Lung (tissue), 11 donors: ENCODE measurements at regions not wholly inside any gene's neighbourhood (a gene's known extent, or its start where the extent isn't known, plus 50 kb on each side); places are given as distances from the start of the nearest gene placed in this dataset.

Experiments used
- ATAC-seq: fragments of 200-7000 bp; cut with Tn5 transposase; one replicate; pipeline ENCODE4 v1.9.1; 2020; ENCODE audit warnings: moderate number of reproducible peaks; ENCODE audit not compliant: insufficient read depth, low FRiP score
- DNase-seq, 3 donors: peaks; one replicate each; pipeline ENCODE4 v3.0.0-alpha.2; 2013 to 2017
- H3K27ac ChIP-seq, 2 donors: one replicate each; pipeline ENCODE4 v1.5.1; 2013; ENCODE audit warnings: mild to moderate bottlenecking in 2 of 2, moderate library complexity in 2 of 2, control low read depth in 1 of 2, inconsistent platforms in 1 of 2, low read depth in 1 of 2, low read length in 1 of 2
- H3K27me3 ChIP-seq, 3 donors: one replicate each; pipeline ENCODE4 v1.5.1; 2013; ENCODE audit warnings: low read length in 2 of 3; ENCODE audit not compliant: control insufficient read depth in 3 of 3, insufficient read depth in 3 of 3
- H3K36me3 ChIP-seq, 4 donors: one replicate each; pipeline ENCODE4 v1.5.1; 2013; ENCODE audit warnings: low read length in 4 of 4, mild to moderate bottlenecking in 1 of 4, moderate library complexity in 1 of 4; ENCODE audit not compliant: control insufficient read depth in 4 of 4, insufficient read depth in 4 of 4
- H3K4me1 ChIP-seq, 5 donors: one replicate each; pipeline ENCODE4 v1.5.1; 2013; ENCODE audit warnings: low read length in 5 of 5, mild to moderate bottlenecking in 2 of 5, moderate library complexity in 1 of 5; ENCODE audit not compliant: control insufficient read depth in 5 of 5, insufficient read depth in 5 of 5
- H3K4me3 ChIP-seq: one replicate; pipeline ENCODE4 v1.5.1; 2013; ENCODE audit warnings: mild to moderate bottlenecking, control low read depth, moderate library complexity
- H3K9ac ChIP-seq, 2 donors: one replicate each; pipeline ENCODE4 v1.5.1; 2013; ENCODE audit warnings: low read length in 2 of 2, control low read depth in 1 of 2; ENCODE audit not compliant: insufficient read depth in 1 of 2
- H3K9me3 ChIP-seq, 4 donors: one replicate each; pipeline ENCODE4 v1.5.1; 2013; ENCODE audit warnings: low read length in 3 of 4, mild to moderate bottlenecking in 1 of 4, moderate library complexity in 1 of 4; ENCODE audit not compliant: control insufficient read depth in 4 of 4, insufficient read depth in 3 of 4
- WGBS, 2 donors: extraction: QIAGEN DNeasy Blood & Tissue Kit; methylation state at CpG; one replicate each; pipeline ENCODE4 v1.1.7; 2013; 5-methylcytosine and 5-hydroxymethylcytosine counted together
- TF ChIP-seq, protein P1 (sequence below): IDR thresholded peaks from 2 replicates; pipeline ENCODE4 v1.5.1; 2012; ENCODE audit warnings: mild to moderate bottlenecking; ENCODE audit errors: control extremely low read depth, extremely low read depth
- donor health status: control.
- donor health status: control.
- donor health status: Bipolar disorder and iron deficiency.
- donor health status: healthy.
- donor health status: DM: yes; HTN: yes; CAD: no.

DNA sequence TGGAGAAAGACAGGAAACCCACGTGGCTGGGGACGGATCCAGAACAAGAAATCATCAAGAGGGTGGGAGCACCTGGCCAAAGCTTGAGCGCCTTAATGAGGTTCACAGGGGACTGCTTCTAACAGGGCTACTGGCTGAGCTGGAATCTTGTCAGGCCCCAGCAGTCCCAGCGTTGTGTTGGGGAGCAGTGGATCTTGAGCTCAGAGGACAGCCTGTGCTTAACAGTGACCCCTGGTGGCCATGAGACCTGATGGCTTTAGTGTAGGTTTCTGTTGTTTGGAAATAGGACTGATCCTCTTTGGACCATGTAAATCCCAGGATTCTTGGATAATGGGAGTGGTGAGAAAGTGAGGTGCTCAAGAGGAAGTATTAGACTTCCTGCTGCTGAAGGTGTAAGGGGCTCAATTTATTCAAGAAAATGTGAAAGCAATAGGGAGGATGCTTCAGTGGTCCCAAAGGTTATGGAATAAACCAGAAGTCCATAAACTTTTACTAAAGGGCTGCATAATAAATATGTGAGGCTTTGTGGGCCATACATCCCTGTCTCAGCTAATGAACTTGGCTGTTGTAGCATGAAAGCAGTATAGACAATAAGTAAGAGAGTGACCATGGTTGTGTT is 216.2 kb downstream of the NFATC2 start:
- 55 to 56% methylated on average over 4 of the region's 4 CpGs for WGBS, 2 donors
- Histone ChIP-seq H3K4me1 (no peaks in the 10 kb centered on the region), H3K36me3 (no peaks in the 10 kb centered on the region), H3K9ac (no peak overlapping the region), H3K9me3 (peaks cover 0 to 4% (median 0%) of the 10 kb centered on the region in 4 donors), H3K27ac (no peak overlapping the region), H3K27me3 (no peaks in the 10 kb centered on the region), H3K4me3 (no peak overlapping the region)
- ATAC-seq (no peak), DNase-seq (peak; percentile 55 to 60 (median 58))
- TF ChIP-seq, protein P1, sequence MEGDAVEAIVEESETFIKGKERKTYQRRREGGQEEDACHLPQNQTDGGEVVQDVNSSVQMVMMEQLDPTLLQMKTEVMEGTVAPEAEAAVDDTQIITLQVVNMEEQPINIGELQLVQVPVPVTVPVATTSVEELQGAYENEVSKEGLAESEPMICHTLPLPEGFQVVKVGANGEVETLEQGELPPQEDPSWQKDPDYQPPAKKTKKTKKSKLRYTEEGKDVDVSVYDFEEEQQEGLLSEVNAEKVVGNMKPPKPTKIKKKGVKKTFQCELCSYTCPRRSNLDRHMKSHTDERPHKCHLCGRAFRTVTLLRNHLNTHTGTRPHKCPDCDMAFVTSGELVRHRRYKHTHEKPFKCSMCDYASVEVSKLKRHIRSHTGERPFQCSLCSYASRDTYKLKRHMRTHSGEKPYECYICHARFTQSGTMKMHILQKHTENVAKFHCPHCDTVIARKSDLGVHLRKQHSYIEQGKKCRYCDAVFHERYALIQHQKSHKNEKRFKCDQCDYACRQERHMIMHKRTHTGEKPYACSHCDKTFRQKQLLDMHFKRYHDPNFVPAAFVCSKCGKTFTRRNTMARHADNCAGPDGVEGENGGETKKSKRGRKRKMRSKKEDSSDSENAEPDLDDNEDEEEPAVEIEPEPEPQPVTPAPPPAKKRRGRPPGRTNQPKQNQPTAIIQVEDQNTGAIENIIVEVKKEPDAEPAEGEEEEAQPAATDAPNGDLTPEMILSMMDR: no peak

DNA sequence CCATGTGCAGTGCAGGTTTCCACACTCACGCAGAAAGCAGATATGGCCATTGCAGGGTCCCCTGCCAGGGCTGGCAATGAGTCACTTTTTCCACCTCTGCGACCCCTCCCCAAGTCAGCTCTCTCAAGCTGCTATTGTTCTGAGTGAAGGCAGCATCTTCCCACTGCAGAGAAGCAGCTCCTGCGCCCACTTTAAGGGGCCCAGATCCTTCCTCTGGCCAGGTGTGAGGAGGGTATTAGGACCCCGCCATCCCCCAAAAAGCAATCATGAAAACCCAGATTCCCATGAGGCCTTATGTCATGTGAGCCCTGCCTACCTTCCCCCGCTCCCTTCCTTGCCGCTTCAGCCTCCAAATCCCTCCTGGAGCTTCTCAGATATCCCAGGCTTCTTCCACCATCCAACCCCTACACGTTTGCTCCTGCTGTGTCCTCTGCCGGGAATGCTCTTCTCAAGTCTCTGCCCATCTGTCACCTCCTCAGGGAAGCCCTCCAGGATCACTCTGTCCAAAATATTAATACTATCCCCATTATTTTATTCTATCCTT is 220.3 kb downstream of the NFATC2 start:
- no peak overlapping the region for H3K9ac ChIP-seq
- 70 to 74% methylated on average over 8 of the region's 8 CpGs for WGBS, 2 donors
- TF ChIP-seq, protein P1: no peak
- no peak overlapping the region for H3K4me3 ChIP-seq
- H3K4me1 ChIP-seq: peaks cover 0 to 3% (median 0%) of the 10 kb centered on the region in 5 donors
- DNase-seq (no peak), ATAC-seq (no peak)
- H3K27ac ChIP-seq: no peak overlapping the region
- H3K9me3 ChIP-seq: peaks cover 0 to 4% (median 0%) of the 10 kb centered on the region in 4 donors
- H3K27me3 ChIP-seq: no peaks in the 10 kb centered on the region
- H3K36me3 ChIP-seq: no peaks in the 10 kb centered on the region

DNA sequence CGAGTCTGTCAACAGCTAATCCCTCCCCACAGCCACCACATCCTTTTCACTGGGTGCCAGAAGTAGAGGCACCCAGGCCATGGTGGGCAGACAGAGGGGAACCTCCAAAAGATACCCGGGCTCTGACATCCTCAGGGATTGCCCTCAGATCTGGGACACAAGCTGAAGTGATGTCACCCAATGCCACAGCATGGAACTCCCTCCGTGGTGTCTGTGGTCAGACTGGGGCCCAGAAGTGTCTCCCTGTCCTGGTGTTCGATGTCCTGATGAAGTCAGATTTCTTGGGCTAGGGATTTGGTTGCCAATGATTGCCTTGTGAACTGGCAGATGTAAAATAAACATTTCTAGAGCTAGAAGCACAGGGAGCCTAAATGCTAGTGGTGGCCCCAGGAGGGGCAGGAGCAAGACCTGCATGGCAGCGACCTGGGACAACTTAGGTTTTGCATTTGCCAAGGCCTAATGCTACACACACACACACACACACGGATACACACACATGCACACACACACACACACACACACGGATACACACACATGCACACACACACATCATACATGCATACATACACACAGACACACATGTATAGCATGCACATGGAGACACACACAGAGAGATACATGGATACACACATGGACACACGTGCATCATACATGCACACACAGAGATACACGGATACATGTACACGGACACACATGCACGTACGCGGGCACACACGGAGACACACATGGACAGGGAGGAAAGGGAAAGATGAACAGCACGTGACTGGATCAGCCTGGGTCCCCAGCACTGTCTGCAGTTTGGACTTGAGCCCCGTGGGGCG is 221.0 kb downstream of the NFATC2 start:
- H3K4me1 ChIP-seq: peaks cover 0 to 3% (median 0%) of the 10 kb centered on the region in 5 donors
- 84 to 87% methylated on average over 17 of the region's 17 CpGs for WGBS, 2 donors
- H3K36me3 ChIP-seq: no peaks in the 10 kb centered on the region
- TF ChIP-seq, protein P1: no peak
- no peak overlapping the region for H3K9ac ChIP-seq
- ATAC-seq: no peak
- no peak overlapping the region for H3K27ac ChIP-seq
- DNase-seq: no peak
- H3K4me3 ChIP-seq: no peak overlapping the region
- H3K9me3 ChIP-seq: peaks cover 0 to 4% (median 0%) of the 10 kb centered on the region in 4 donors
- H3K27me3 ChIP-seq: no peaks in the 10 kb centered on the region
